Stimulated activated CD8-positive, alpha-beta memory T cell treated with anti-CD3 and anti-CD28 coated beads, Interleukin-15, amount 100 ng/mL, for 48 hours (primary cell): ENCODE measurements at regions not wholly inside any gene's neighbourhood (a gene's known extent, or its start where the extent isn't known, plus 50 kb on each side); places are given as distances from the start of the nearest gene placed in this dataset.
"Not testable (repeated sequence)": the region's sequence is repeated elsewhere in the genome, so short reads cannot be mapped to it uniquely, and the experiment has no call there.

ENCODE experiments used
- DNase-seq, 2 donors: peaks; one replicate each; pipeline ENCODE4 v3.0.0-alpha.2; 2020; ENCODE audit warnings: low read depth in 2 of 2

DNA sequence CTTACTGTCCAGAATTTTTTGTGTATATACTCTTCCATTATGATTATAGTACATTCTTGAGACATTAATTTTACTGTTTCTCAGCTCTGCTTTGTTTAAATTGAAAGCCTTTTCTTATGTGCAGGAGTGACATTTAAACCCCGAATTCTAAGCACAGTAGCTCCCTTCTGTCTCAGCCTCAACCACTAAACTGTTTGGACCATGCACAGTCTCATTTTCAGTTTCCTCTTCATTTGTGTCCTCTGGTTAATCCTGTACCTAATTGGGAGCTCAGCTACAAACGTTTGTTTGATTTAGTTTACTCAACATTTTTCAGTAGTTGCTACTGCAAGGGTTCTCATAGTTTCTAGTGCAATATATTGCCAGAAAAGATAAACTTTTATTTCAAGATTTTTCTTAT lies 206.3 kb downstream of the SLITRK5 start:
- no peak for DNase-seq

DNA sequence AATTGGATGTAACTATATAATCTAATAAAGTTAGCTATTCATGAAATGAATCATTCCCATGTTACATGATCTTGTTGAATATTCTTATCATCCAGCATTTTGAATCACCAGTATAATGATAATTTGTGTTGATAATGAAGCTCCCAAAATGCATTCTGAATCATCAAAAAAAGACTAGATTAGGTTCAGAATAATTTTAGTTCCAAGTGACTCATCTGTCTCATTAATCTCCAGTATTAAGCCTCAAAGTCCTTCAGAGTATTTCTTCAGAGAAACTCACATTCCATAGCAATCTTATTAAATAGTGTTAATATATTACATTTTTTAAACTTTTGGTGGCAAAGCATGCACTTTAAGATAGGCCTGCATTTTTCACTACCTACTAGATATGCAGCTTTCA lies 207.5 kb downstream of the SLITRK5 start:
- DNase-seq: no peak

DNA sequence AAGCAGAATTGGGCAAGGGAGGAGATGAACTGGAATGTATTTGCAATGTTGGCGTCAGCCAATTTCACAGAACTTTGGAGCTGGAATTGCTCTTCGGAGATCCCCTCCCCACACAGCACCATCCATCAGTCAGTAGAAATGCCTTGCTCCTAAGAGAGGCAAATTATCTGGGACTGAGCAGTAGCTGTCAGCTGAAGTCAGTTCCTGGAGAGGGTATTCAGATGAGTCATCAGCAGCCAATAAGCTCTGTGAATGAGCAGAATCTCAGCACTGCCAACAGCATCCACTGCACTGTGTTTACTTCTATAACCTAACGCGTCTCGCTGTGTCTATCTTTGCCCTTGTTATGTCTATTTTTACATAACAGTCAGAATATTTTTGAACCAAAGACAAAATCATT lies 213.7 kb downstream of the SLITRK5 start:
- DNase-seq: no peak

DNA sequence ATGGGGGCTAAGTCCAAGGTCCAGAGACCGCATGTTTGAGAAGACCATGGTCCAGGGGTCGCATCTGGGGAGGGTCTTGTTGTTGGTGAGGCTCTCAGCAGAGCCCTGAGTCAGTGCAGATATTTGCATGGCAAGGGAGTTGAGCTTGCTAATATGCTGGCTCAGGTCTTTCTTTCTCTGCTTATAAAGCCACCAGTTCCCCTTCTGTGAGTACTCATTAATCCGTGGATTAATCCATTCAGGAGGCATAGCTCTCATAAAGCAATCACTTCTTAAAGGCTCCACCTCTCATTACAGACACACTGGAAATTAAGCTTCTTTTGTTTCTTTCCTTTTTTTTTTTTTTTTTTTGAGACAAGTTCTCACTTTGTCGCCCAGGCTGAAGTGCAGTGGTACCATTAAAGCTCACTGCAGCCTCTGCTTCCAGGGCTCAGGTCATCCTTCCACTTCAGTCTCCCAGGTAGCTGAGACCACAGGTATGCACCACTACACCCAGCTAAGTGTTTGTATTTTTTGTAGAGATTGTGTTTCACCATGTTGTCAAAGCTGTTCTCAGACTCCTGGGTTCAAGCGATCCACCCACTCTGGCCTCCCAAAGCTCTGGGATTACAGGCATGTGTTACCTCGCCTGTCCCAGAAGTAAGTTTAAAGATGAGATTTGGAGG lies 216.4 kb downstream of the SLITRK5 start:
- no peak for DNase-seq

DNA sequence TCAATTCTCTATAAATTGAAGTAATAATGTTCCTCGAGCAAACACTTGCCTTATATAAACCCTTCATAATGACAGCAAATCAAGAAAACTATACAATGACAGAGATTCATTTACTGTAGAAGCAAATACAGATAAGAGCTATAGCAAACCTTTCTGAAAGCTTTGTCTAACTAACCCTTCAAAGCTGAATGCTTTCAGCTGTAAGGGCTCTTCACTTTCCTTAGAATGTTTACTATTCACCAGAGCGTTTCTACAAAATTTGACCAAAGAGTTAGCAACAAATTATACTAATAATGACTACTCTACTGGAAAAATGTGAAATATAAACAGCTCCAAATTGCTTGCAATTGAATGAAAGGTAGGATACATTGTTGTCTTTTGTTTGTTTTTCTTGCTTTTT lies 218.1 kb downstream of the SLITRK5 start:
- no peak for DNase-seq

DNA sequence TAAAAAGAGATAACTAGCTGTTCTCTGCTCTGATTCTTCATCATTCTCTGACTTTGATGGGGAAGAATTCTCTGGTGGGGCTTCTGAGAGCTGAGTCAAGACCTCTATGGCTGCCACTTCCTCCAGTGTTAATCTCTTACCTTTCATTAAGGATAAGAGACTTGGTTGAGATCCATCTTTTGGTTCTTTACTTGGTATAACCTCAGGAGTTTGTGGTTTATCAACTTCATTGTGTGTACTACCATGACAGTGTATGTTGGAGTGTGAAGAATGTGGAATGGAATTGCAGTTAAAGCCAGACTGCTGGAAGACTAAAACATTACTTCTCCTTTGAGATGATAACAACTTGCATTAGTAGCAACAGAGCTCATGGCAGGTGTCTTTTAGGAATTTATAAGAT lies 222.0 kb downstream of the SLITRK5 start:
- no peak for DNase-seq

DNA sequence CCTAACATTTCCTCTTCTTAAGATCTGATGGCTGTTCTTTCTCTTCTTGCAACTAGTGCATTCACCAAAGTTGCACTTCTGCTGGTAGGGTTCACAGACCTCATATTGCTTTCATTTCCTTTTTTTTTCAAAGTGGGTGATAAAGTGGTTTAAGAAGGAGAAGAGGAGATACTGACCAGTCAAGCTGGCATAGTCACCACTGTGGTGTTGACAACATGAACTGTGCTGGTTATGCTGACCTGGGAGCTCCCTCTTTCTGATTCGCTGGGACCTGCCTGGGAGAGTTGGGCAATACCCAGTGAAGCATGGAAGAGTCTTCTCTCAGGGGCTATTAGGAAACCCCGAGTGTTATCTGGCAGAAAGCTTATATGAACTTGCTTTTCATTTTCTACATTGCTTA lies 222.9 kb downstream of the SLITRK5 start:
- DNase-seq: no peak

DNA sequence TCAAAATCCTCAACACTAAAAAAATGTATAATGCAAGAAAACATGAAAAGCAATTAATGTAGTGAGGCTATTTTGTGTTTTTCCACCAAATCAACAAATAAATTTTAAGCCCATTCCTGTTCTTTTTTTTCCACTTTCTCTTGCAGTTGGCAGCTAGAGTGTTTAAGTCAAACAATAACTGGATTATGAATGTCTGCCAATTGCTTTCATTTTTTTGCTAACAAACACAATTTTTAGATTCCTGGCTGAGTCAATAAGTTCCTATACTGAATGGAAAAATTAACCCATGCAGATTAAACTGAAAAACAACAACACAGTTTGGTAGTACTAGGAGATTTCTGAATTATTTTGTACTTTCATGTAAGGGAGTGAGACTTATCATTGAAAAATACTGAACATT lies 232.4 kb downstream of the SLITRK5 start:
- no peak for DNase-seq

DNA sequence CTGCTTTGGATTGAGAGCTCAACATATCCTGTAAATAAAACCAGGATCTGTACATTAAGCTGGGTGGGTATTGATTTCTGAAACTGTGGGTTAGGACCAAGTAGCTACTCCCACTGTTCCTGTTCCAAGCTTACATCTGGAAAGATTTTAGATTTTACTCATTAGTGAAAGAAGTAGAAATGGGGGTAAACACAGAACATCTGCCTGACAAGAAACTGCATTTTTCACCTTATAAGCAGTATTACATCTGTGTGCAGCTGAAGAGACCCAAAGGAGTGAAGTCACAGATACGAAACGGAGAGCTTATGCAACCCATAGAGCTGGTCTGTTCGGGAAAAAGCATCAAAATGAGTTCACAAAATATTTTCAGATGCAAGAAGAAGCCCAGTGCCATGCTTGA lies 235.2 kb downstream of the SLITRK5 start:
- DNase-seq: no peak

DNA sequence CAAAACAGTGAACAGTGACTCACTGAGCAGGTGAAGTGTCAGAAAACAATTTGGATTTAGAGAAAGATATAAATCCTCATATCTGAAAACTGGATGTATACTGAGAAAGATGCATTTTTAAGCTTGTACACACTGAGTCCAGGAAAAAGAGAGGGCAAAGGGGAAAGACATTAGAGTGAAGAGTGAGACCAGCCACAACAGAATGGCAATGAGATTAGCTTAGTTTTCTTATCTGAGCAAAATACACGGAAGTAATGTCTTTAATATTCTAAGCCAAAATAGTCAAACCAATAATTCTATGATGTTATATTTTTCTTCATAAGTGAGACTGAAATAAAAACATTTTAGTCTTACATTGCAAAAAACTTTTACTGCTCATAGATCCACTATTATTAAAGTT lies 236.0 kb downstream of the SLITRK5 start:
- DNase-seq: no peak

DNA sequence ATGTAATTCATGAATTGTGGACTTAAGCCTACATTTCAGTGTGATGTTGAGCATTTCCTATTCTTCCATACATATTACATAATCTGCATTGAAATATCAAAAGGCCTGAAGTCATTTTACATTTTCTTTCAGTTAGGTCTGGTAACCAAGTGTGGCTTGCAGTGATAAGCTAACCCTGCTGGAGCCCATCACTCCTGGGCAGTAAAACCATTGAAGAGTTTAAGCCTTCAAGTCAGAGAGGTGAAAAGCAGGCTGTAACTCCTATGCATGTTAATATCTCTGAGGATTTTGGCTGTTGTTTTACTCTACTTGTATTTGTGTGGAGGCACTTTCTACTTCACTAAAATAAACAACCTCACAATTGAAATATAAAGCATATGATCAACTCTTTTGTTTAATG lies 248.8 kb downstream of the SLITRK5 start:
- no peak for DNase-seq

DNA sequence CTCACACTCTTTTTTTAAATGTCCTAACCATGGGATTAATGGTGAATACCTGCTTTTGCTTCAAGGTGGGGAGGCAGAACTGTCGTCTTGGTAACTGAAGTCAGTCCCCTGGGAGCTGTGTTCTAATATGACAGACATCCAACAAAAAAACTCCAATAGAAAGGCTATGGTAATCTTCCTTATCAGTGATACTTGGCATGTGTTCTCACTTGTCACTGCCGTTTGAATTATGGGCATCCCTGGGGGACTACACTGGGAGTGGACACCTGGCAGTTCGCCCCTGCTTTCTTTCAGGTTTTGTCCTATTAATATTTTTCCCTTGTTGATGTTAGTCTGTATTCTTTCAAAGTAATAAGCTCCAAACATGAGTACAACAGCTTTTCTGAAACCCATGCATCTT lies 252.6 kb downstream of the SLITRK5 start:
- no peak for DNase-seq

DNA sequence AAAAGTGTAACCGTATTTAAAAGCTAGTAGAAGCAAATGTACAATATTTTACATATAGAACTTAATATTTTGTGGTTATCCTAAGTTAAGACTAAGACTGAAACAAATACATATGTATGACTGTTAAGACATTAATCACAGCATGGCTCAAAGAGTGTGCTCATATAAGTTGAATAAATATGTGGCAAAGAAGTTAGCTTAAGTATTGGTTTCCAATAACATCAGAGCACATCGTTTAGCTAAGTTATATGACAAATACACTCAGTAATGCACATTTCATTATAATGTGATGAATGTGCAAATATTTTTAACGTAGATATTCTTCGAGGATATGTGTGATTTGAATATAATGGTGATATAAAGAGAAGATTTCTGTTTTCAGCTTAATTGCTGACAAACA lies 253.8 kb downstream of the SLITRK5 start:
- DNase-seq: no peak

DNA sequence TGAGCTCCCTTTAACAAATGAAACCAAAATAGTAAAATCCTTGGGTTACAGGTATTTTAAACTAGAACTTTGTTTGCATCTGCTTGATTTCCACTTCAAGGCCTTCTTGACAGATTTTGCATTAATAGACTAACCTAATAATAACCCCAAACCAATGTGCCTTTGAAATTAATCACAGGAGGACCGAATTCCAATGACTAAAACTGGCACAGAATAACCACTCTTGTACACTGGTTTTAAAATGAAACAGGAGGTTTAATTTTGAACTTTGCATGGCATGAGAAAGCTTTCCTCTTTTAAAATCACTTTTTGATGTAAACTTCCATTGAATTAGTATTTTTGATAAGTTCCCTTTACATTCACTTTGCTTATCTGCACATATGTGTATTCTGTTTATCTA lies 269.6 kb downstream of the SLITRK5 start:
- DNase-seq: no peak

DNA sequence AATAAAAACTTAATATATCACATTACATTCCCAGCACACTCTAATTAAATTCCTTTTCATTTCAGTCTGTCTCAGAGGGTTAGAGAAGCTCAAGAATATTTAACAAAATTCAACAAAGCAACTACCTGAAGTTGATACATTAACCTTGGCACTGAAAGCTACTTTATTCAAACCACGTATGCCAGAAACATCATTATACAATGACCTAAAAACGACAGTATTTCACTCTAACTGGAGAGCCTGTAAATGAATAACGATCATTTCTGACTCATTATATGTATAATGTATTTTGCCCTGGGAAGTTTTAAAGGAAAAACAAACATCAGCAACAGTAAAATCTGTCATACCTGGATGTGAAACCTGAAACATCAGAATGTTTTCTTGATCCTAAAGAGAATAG lies 270.1 kb downstream of the SLITRK5 start:
- no peak for DNase-seq

DNA sequence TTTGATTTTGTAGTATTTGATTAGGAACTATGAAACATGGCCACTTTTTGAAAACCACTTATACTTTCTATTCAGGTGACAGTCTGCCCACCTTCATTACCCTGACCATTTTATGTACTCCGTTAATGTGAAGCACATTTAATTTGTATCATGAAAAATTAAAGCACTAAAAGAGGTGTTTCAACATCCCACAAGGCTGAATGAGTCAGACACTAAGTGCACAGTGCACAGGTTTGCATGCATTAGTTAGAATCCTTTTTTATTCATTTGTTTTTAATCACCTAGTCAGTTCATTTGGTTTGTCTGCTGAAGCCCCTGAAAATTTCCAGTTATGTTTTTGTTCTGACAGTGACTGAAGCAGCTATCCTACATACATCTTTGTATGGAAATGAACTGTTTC lies 271.0 kb downstream of the SLITRK5 start:
- no peak for DNase-seq

DNA sequence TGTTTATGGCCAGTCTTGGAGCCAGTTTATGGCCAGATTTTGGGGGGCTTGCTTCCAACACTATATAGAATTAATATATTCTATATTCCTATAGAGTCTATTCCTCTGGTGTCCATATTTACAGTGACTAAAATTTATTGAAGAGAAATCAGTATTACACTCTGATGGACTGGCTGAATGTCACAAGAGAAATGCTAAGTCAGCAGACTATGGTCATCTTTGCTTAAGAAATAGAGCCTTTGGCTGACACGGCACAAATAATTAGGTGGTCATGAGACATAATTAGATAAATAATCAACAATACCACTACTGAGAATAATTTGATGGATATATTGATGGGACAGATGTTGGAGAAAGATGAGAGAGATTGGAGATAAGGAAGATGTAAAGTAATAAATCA lies 272.9 kb downstream of the SLITRK5 start:
- no peak for DNase-seq

DNA sequence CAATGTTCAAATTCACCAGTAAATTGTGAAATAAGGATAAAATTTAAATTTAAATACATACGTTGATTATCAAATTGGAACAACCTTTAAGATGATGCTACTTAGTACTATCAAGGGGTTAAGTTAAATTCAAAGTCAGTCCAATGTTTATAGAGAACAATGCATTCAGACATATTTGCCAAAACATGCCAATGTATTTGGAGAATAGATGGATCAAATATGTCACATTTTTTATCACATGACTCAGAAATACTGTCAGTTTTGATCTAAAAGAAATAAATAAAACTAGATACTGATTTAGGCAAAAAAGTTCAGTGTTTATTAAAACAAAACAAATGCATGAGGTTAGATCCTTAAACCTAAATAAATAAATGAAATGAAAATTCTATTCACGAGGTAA lies 281.2 kb downstream of the SLITRK5 start:
- no peak for DNase-seq

DNA sequence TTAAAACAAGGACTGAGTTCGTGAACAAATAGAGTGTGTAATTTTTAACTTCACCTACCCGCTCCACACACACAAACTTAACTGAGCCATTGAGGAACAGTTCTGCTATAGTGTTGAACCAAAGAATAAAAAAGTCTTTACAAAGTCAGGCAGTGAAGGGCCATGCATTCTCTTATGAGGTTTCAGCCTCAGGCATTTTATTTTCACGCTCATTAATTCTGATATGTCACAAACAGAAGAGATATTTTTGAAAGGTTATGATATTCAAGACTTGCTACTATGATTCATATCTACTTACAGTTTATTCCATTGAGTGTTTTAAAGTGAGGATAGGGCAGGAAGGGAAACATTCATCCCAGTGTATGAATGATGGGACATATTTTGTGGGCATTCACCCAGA lies 282.2 kb downstream of the SLITRK5 start:
- DNase-seq: no peak

DNA sequence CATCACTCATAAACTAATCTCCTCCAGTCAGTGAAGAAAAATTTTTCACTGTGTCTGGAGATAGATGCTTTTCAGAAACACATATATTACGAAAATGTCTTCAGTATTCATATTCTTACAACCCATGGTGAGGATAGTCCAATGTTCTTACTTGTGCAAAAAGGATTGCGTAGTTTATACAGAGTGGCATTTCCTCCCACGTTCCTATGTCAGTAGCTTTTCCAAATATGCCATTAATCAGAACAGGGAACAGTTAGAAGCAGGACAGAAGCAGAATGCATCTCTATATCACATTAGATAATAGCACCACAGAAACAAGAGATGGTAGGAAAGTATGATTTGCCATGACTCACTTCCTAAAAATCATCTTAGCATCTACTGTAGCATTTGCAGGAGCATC lies 282.9 kb downstream of the SLITRK5 start:
- no peak for DNase-seq

DNA sequence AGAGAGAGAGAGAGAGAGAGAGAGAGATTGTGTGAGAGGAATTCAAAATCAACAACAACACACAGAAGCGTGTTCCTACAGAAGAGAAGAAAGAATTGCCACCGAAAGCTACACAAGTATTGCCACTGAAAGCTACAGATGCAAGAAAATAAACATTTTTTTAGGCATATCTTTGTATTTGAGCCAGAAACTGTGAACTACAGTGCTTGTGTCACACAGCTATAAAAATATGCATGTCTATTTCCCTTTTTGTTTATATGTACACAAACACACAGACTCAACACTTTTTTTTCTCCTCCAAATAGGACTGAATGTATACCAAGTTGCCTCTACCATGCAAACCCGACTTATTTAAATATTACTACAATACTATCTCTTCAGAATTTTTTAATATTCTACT lies 290.4 kb downstream of the SLITRK5 start:
- DNase-seq: no peak

DNA sequence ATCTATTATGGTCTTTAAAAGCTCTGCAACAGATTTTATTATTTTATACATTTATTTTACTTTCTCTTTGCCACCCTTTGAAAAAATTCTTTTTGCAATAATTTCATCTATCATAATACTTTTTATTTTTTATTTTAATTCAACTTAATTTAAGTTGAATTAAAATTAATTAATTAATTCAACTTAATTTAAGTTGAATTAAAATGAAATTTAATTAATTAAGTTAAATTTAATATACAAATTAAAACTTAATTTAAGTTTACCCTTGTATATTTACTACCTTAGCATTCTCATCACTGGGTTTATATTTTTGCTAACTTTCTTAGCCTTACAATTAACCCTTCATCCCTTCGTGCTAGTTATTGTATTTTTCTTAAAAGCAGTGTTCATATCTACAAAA lies 301.4 kb downstream of the SLITRK5 start:
- no peak for DNase-seq

DNA sequence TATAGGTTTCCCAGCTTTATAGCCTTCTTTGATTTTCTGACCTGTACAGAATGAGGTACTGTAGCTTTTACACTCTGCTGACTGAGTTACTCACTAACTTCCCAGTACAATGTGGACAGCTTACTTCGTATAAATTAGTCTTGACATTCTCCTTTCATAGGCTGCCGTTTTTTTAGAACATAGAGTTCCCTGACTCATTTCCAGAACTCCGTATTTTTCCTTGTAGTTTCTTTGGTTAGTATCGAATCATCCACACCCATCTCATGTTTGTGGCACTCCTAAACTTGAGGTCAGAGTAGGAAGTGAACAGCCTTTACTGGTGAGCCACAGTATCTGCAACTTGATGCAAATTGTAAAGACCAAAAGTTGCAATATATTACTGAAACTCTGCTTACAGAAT lies 303.9 kb downstream of the SLITRK5 start:
- no peak for DNase-seq

DNA sequence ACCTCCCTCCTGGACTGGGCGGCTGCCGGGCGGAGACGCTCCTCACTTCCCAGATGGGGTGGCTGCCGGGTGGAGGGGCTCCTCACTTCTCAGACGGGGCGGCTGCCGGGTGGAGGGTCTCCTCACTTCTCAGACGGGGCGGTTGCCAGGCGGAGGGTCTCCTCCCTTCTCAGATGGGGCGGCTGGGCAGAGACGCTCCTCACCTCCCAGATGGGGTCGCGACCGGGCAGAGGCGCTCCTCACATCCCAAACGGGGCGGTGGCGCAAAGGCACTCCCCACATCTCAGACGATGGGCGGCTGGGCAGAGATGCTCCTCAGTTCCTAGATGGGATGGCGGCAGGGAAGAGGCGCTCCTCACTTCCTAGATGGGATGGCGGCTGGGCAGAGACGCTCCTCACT lies 305.5 kb downstream of the SLITRK5 start:
- not testable (repeated sequence) for DNase-seq

DNA sequence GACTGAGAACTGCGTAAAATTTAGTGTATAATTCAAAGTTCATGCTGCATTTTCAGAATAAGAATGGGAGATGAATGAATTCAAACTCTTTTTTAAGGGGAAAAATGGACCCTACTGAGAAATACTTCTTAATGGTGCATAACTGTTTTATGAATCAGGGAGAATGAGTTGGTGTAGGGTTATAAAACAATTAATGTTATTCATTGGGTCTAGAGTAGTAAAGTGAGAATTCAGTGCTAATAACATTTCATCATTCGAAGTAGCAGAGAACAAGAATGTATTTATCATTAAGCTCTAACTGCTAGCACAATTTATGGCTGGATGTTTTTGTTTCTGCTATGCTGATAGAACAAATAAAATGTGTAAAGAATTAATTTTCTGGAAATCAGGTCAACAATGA lies 310.2 kb downstream of the SLITRK5 start:
- no peak for DNase-seq
